ENCODE measurements at regions not wholly inside any gene's neighbourhood (a gene's known extent, or its start where the extent isn't known, plus 50 kb on each side); places are given as distances from the start of the nearest gene placed in this dataset.

DNA sequence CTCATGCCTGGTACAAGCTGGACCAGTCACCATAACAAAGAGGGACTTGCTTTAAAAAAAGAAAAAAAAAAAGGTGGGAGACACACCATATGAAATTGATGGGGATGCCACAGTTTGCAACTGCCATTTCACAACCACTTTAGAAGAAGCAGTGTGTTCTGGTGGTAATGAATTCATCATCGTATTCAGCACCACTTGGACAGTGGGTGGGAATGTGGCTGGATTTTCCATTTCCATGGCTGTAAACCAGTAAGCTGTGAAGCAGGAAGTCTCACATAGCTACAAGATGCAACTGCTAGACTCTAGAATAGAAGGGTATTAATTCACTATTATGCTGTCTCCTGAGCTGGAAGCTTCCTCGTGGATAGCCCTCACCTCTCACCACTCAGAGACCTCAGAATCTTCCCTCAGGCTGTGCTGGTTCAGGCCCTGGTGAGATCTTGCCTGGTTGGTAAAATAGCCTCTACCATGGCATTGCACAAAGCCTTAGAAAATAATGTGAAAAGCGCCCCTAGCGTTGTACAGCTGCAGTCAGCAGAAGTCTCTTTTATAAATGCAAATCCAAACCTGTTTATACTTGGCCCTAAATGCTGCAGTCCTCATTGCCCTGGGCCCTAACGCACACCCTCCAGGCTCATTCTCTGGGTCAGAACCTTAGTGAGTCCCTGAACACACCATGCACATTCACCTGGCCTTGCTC lies 150.7 kb downstream of the KCTD15 start:
- no peak for DNase-seq (ENCODE audit: low read depth)

DNA sequence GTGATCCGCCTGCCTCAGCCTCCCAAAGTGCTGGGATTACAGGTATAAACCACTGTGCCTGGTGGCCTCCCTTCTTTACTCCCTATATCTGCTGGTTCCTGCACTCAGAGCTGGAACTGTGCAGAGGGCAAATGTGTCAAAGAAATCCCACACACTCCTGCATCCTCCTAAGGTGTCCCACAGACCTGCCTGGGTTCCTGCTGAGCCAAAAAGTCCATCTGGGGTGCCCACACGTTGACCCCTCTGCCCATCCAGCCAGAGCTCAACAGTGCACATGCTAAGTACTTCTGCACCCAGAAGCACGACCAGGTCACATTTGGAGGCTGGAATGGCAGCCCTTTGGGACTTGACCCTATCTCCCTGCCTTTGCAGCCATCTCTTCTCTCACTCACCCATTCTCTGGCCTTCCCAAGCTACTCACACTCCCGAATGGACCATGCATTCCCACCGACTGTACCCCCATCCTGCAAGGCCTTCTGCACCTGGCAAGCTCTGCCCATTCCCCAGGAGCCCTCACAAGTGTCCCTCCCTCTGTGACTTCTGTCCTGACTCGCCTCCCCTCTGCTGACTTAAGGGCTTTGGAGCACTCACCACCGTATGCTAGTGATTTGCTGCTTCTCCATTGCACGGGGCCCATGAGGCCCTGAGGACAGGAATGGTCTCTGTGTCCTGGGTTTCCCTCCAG lies 152.1 kb downstream of the KCTD15 start:
- no peak for DNase-seq (ENCODE audit: low read depth)

DNA sequence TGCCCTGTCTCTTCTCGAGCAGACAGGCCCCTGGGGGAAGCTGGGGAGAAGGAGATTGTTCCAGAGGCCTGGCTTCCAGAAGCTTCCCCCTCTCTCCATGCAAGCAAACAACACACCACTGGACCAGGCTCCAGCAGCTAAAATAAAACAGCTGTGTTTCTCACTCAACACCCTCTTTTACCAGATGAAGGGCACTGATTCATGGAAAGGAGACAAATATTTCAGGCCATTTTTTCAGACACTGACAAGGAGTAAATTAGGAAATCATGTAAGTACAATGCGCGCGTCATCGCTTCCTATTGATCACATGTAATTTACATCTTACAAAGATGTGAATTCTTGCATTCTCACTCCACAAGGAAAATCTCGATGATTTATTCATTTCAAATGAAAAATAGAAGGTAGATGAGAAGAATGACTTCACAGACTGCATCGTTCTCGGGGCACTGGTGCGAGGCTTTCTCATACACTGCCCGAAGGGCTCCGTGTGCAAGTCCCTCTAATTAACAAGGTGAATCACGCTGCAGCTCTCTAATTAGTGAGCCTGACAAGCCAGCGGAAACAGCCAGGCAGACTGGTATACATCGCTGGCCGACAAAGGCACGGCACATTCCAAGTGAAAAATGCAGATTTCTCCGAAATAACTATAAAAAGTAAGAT lies 153.6 kb downstream of the KCTD15 start:
- no peak for DNase-seq (ENCODE audit: low read depth)

DNA sequence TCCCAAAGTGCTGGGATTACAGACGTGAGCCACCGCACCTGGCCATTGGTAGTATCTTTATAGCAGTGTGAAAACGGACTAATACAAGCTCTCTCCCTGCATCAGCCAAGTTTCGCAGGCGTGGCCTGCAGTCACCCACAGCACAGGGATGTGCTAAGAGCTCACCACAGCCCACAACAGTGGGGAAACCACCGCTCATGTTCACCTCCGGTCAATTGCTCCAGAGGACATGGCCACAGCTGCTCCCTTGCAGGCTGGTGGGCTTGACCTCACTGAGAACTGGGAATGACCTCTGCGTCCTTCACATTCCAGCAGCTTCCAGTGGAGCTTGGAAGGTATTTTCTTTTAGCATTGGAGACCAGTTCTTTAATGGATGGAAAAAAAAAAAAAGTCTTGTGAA lies 156.4 kb downstream of the KCTD15 start:
- no peak for DNase-seq (ENCODE audit: low read depth)

DNA sequence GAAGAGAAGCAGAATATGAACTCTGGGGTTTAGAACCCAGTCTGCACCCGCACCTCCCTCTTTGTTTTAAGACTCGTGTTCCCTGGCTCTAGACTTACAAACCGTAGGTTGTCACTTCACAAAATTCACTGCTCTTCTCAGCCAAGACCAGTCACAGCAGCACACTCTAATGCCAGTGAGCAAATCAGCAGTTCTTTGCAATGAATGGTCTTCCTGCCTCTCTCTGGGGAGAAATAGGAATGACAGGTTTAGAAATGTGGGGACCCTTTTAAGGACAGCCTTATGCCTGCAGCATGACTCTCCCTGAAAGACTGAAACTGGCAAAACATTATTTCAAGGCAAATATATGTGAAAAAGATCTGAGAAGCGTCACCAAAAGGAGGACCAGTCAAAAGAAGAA lies 156.9 kb downstream of the KCTD15 start:
- DNase-seq (ENCODE audit: low read depth) = no peak

DNA sequence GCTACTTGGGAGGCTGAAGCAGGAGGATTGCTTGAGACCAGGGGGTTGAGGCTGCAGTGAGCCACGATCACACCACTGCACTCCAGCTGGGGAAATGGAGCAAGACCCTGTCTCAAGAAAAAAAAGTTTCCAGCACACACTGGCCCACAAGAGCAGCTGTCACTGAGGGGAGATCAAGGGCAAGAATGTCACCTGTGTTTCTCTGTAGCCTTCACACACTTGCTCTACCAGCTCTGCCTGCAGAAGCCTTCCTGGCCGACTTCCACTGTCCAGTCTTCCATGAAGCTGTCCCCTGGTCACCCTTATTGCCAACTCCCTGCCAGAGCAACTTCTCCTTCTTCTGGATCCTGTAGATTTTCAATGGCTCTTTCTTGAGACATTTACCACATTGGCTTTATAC lies 158.0 kb downstream of the KCTD15 start:
- DNase-seq (ENCODE audit: low read depth) = no peak

DNA sequence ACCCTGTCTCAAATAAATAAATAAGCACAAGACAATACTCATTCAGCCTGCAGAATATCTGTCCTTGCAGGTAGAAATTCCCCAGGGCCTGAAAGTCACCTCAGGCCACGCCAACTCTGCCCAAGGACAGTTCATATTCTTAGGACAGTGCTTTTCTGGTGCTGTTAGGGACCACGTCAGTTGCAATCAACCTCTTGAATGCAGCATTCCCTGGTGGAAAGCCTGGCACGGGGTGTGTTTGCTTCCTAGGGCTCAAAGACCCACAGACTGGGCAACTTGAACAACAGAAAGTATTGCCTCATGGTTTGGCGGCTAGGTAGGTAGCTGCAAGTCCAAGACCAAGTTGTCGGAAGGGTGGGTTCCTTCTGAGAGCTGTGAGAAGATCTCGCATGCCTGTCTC lies 160.3 kb downstream of the KCTD15 start:
- DNase-seq (ENCODE audit: low read depth) = no peak

DNA sequence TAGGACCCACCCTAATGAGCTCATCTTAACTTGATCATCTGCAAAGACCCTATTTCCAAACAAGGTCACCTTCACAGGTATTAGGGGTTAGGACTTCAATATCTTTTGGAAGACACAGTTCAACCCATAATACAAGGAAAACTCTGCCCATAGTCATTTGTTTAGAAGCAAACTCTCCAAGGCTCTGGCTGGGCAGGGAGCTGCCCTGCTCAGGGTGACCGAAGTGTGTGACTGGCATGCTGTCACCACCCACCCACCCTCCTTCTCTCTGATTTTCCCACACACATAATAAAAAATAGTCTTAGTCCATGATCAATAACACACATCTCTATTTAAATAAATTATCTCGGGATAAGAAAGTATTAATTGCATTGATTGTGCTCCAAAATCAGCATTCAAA lies 161.1 kb downstream of the KCTD15 start:
- DNase-seq (ENCODE audit: low read depth) = no peak

DNA sequence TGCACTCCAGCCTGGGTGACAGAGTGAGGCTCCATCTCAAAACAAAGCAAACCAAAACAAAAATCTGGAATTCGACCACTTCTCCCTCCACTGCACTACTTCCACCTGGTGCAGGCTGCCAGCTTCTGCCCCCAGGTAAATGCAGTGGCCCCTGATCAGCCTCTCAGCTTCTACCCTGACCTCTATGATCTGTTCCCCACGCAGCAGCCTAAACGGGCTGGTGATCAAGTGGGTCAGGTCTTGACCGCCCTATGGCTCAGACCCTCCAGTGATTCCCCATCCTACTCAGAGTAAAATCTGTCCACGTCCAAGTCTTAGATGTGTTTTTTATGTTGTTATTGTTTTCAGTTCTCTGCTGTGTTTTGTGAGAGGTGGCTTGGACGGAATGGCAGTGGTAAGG lies 163.9 kb downstream of the KCTD15 start:
- no peak for DNase-seq (ENCODE audit: low read depth)

DNA sequence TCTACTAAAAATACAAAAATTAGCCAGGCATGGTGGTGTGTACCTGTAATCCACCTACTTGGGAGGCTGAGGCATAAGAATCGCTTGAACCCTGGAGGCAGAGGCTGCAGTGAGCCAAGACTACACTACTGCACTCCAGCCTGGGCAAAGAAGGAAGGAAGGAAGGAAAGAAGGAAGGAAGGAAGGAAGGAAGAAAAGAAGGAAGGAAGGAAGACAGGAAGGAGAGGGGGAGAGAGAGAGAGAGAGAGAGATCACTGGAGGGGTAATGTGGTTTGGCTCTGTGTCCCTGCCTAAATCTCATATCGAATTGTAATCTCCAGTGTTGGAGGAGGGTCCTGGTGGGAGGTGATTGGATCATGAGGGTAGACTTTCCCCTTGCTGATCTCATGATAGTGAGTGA lies 165.5 kb downstream of the KCTD15 start:
- no peak for DNase-seq (ENCODE audit: low read depth)

DNA sequence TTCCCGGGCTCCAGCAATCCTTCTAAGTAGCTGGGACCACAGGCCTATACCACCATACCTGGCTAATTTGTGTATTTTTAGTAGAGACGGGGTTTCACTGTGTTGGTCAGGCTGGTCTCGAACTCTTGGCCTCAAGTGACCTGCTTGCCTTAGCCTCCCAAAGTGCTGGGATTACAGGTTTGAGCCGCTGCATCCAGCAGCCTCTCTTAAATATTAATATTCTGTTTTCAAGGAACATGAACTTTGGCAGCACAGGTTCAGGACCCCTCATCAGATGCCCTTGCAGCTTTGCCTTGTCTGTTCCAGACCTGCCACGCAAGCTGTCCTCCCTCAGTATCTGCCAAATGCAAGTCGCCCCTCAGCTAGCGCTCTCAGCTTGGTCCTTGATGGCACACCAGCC lies 166.8 kb downstream of the KCTD15 start:
- DNase-seq (ENCODE audit: low read depth) = no peak

DNA sequence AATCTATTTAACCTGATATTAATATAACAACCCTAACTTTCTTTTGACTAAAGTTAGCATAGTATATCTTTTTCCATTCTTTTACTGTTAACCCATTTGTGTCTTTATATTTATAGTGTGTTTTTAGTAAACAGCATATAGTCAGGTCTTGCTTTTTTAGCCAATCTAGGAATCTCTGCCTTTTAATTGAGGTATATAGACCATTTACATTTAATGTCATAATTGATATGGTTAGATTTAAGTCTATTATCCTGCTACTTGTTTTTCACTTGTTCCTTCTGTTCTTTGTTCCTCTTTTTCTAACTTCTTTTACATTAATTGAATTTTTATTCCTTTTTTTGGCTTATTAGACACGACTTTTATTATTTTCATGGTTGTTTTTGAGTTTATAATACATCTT lies 174.4 kb downstream of the KCTD15 start:
- DNase-seq (ENCODE audit: low read depth) = no peak

DNA sequence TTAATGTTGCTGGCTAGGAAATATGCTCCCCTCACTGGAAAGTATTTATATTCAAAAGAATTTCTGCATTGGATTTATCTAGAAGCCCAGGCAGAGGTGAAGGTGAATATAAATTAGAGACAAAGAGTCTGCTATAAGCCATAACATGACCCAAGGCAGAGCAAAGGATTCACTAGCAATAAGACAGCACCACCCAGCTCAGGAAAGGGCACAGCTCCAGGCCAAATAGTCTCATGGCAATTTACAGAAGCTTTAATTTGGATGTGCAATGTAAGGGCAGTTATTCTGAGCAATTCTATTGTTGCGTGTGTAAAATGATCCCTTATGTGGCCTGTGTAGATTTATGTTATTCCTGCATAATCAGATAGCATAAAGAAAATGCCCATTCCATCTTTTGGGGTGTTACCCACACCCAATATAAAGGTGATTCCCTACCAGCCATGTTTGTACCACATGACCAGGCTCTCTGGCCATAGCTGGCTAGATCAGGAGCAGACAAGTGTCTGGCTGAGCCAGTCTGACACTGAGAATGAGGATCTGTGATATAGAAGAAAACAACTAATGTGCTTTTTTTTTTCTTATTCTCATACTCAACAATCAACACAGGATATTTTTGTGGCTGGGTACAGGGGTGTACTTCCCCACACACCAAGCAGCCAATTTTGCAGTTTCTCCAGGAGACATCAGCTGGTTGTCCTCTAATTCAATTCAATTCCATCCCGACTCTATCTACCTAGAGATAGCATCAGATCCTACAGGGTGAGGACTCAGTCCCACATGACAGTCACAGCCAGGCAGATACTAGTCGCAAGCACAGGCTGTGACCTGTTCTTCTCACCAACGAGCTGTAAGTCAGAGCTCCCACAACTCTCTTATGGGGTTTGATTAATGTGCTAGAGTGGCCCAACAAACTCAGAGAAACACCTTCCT lies 181.4 kb downstream of the KCTD15 start:
- DNase-seq (ENCODE audit: low read depth) = no peak

DNA sequence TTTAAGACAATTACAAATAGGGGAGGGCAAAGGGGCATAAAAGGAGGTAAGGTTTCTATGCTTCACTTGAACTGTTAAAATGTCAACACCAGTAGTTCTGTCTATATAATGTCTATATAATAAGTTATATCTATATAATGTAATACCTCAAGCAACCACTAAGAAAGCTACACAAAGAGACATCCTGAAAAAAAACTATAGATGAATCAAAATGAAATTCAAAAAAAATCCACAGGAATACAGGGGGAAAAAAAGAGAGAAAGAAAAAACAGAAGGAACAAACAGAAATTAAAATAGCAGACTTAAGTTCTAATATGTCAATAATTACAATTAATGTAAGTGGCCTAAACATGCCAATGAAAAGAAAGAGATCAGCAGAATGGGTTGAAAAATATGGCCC lies 186.0 kb downstream of the KCTD15 start:
- DNase-seq (ENCODE audit: low read depth) = no peak

DNA sequence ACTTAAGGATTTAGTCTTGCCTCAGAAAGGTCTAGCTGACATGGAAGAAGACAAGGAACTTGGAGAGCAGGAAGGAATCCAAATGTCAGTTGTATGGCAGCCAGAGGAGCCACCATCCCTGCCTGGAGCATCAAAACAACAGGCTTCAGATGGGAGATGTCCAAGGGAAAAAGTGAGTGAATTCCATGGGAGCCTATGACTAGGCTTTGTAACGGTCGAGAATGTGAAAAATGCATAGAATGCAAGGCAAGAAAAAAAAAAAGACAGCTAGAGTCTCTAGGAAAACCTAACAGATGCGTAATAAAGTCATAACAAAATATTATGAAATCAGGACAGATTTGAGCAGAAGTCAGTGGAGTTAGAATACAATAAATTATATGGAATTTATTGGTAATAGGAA lies 183.7 kb upstream of the LSM14A start:
- DNase-seq (ENCODE audit: low read depth) = no peak

DNA sequence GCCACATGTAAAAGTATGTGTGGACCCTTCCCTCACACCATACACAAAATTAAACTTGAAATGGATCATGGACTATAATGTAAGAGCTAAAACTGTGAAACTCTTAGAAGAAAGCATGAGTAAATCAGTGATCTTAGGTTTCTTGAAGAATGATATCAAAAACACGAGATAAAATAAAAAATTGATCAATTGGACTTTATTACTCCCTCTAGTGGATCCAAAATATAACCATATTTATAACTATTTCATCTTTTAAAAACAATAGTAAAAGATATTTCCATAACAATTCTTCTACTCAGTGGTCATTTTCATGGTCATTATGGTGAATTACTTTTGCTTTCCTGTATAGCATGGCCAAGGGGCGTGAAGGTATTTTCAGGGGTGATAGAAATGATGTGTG lies 174.6 kb upstream of the LSM14A start:
- no peak for DNase-seq (ENCODE audit: low read depth)

DNA sequence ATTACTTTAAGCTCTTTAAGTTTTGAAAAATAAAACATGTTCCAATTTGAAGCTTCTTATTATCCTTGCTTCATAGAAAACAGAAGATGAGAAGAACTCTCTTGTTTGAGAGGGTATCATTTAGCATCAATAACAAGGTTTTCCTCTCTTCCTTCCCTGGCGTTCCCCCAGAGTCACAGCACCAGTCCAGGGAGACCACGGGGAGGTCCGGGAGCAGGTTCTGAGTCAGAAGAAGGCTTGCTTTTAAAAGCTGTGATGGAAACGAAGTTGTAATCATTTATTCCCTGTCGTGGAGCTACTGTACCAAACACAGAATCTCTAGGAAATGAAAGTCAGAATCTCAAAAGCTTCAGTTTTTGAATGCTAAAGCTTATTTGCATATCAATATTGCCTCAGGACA lies 174.0 kb upstream of the LSM14A start:
- no peak for DNase-seq (ENCODE audit: low read depth)

DNA sequence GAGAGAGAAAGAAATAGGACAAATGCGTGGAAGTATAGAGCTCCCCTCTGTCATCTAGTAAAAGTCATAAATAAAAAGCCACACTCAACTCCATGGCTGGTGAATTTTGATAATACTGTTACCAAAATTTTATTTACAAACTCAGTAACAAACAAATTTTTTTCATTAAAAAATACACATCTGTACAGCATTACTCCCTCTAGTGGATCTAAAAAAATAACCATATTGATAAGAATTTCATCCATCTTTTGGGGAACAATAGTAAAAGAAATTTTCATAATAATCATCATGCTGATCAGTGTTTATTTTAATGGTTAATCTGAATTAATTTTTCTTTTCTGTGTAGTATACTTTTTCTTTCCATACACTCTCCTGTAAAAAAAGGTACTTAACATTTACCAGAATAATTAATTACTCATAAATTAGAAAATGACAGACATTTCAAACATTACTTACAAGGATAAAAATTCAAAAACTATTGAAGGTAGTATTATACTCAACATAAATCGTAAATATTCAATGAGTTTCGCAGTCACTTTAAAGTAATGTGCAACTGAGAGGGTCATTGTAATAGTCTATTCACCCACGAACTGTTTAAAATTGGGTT lies 173.5 kb upstream of the LSM14A start:
- DNase-seq (ENCODE audit: low read depth) = no peak

DNA sequence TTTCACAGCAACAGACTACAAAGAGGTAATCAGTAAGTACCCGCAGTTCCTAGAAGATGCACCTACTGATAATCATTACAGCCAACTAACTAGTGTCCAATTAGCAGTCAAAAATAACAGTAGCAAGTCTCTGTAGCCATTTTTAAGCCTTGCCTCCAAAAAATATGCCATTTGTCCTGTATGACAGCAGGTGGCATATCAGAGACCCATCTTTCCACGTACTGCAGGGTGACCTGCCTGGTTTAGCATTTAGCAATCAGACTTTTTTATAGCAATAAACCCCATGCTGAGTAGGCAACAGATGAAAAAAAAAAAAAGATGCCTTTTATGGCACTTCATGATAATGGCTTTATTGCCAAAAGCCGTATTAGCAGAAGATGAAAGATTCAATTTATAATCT lies 155.3 kb upstream of the LSM14A start:
- DNase-seq (ENCODE audit: low read depth) = no peak

DNA sequence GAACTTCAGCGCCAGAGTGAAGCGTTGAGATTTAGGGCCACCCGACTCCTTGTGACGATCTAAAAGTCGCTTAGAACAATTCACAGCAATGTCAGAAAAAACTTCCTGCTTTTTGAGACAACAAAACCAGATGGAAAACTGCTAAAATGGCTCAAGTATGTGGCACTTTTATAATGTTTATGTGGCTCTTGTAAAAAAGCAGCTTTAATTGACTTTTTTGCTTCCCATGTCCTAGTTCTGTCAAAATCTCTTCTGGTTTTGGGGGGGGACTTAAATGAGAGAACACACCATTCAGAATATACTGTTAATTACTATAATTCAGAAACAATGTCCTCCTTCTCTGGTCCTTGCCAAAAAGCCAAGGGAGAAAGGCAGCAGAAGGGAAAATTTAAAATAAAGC lies 154.7 kb upstream of the LSM14A start:
- no peak for DNase-seq (ENCODE audit: low read depth)

DNA sequence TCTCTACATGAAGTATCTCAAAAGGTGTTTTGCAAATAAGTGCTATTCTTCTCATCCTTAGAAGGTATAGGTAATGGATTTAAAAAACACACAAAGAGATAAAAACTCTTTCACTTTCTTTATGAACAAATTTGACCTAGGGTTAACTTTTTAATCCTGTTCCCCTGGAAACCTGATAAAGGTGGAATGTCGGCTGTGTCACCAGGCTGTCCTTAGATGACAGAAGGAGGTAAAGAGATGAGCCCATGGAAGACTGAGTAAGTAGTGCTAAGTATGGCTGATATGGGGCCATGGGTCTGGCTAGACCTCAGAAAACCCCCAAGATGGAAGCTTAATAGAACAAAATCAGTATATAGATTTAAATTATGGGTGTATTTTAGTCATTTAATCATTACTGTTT lies 153.8 kb upstream of the LSM14A start:
- no peak for DNase-seq (ENCODE audit: low read depth)

DNA sequence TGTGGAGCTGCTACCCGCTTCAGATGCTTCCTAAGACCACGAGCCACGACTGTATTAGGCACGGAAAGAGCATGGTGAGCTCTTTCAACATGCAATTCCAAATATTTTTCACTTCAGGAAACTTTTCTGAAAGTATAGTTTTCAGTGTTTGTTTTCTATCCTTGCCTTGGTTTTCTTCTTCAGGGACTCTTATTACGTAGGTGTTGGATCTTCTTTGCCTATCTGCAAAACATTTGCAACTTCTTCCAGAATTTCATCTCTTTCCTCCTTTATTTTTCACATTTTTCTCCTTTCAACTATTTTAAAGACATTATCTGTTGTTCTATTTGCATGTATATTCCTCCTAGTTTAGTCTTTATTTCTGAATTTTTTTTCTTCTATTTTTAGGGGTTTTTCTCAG lies 148.9 kb upstream of the LSM14A start:
- no peak for DNase-seq (ENCODE audit: low read depth)

All from LHCN-M2 (cell line).